ENCODE measurements at regions not wholly inside any gene's neighbourhood (a gene's known extent, or its start where the extent isn't known, plus 50 kb on each side); places are given as distances from the start of the nearest gene placed in this dataset.

GRCh38 chr4:64737026-64737853 is 328.0 kb upstream of the TECRL start:
- no peak overlapping the region for H3K9ac ChIP-seq (ENCODE audit: low read length)
- ATAC-seq = no peak
- intact Hi-C loops (cut with micrococcal nuclease) = no loop called here
- DNase-seq (ENCODE audit: low read depth, low spot score) = no peak
- H3K27ac ChIP-seq (ENCODE audit: low read depth, low read length) = no peak overlapping the region
- peaks cover 0 to 4% of the 10 kb centered on the region in 2 experiments; a peak in 3 of 4 replicates for H3K9me3 ChIP-seq (ENCODE audit: control insufficient read depth in 1 of 2, insufficient read depth in 1 of 2, low read depth in 1 of 2, low read length in 2 of 2)
- H3K79me2 ChIP-seq (ENCODE audit: insufficient read depth, low read length) = no peaks in the 10 kb centered on the region
- H3K36me3 ChIP-seq (ENCODE audit: control insufficient read depth in 1 of 2, insufficient read depth in 2 of 2, low read length in 2 of 2) = no peaks in the 10 kb centered on the region
- no peaks in the 10 kb centered on the region for H3K4me1 ChIP-seq (ENCODE audit: control insufficient read depth in 1 of 2, insufficient read depth in 2 of 2, low read length in 2 of 2)
- H3K27me3 ChIP-seq (ENCODE audit: insufficient read depth, low read length) = no peaks in the 10 kb centered on the region
- no peak overlapping the region for H3K4me2 ChIP-seq (ENCODE audit: low read length)
- no peaks in the 10 kb centered on the region for H3K9me2 ChIP-seq (ENCODE audit: insufficient read depth)
- CTCF ChIA-PET = no interaction called here
- H4K20me1 ChIP-seq (ENCODE audit: insufficient read depth) = no peaks in the 10 kb centered on the region
- H3K4me3 ChIP-seq (replicated peaks in 1 of 2; ENCODE audit: low read depth in 1 of 2, low read length in 2 of 2) = no peak overlapping the region
- no TSS peak for BruUV-seq (replicated peaks)
- no peak overlapping the region for H2AFZ ChIP-seq (ENCODE audit: low read depth, low read length, poor library complexity, severe bottlenecking)
- POLR2A ChIA-PET = no interaction called here
- RAD21 ChIA-PET (ENCODE audit: low non-redundant PET in 1 of 2, low total read pairs in 2 of 2, uncharacterized antibody in 2 of 2, unreplicated experiment in 2 of 2) = no interaction called here
- TF ChIP-seq ELF1 (IDR thresholded peaks at IDR 0.05; ENCODE audit: borderline replicate concordance, low read depth) = no peak
- TF ChIP-seq EZH2phosphoT487 (IDR thresholded peaks at IDR 0.05; ENCODE audit: borderline replicate concordance) = no peak
- TF ChIP-seq EZH2 (IDR thresholded peaks at IDR 0.05) = no peak
- no peak for TF ChIP-seq EGR1 (IDR thresholded peaks at IDR 0.05; ENCODE audit: low read depth)
- TF ChIP-seq ZFX (IDR thresholded peaks at IDR 0.05) = no peak
- no peak for TF ChIP-seq SP1 (IDR thresholded peaks at IDR 0.05; ENCODE audit: low read depth)
- TF ChIP-seq SIN3A (IDR thresholded peaks at IDR 0.05; ENCODE audit: low read depth) = no peak
- TF ChIP-seq CBX3 (IDR thresholded peaks at IDR 0.05; ENCODE audit: low read depth) = no peak
- no peak for TF ChIP-seq POLR2A (IDR thresholded peaks at IDR 0.05; ENCODE audit: borderline replicate concordance, extremely low read depth, insufficient read depth, insufficient read length)
- no peak for TF ChIP-seq YY1 (IDR thresholded peaks at IDR 0.05; ENCODE audit: extremely low read depth, insufficient replicate concordance, low read depth, low read length)
- no peak for TF ChIP-seq ZBTB33 (IDR thresholded peaks at IDR 0.05; ENCODE audit: extremely low read depth, insufficient replicate concordance, low read length)

All from HCT116 (cell line).